PC-3 (cell line): ENCODE measurements at regions not wholly inside any gene's neighbourhood (a gene's known extent, or its start where the extent isn't known, plus 50 kb on each side); places are given as distances from the start of the nearest gene placed in this dataset.

Experiments
- CTCF ChIP-seq: fragments of 300-600 bp; sonication (generic); conservative IDR thresholded peaks from 2 replicates; pipeline ENCODE4 v1.5.1; 2017; ENCODE audit warnings: antibody characterized with exemption, low read depth, mild to moderate bottlenecking, low read length
- EZH2 ChIP-seq: fragments of 300-600 bp; sonication (generic); IDR thresholded peaks from one replicate; pipeline ENCODE4 v1.6.1; 2017; ENCODE audit warnings: antibody characterized with exemption, mild to moderate bottlenecking, low read length; ENCODE audit not compliant: unreplicated experiment

- TF ChIP-seq CTCF = no peak
- no peak for TF ChIP-seq EZH2
These were observed 370.7 kb downstream of the ZSWIM6 start for GRCh38 chr5:61702784-61703183.
